ENCODE measurements at regions not wholly inside any gene's neighbourhood (a gene's known extent, or its start where the extent isn't known, plus 50 kb on each side); places are given as distances from the start of the nearest gene placed in this dataset.

GRCh38 chr9:81053298-81054025 lies 635.9 kb downstream of the TLE1 start:
- H3K27me3 ChIP-seq (ENCODE audit: control insufficient read depth in 1 of 2, insufficient read depth in 2 of 2, low read length in 2 of 2) = no peaks in the 10 kb centered on the region
- H3K27ac ChIP-seq (ENCODE audit: low read depth in 1 of 2, low read length in 2 of 2) = no peak overlapping the region
- H3K4me1 ChIP-seq (ENCODE audit: insufficient read depth, low read length) = no peaks in the 10 kb centered on the region
- DNase-seq (no peak), ATAC-seq (ENCODE audit: poor library complexity) (no peak)
- H3K4me1 Mint-ChIP-seq (ENCODE audit: low read depth) = no peaks in the 10 kb centered on the region
- TF ChIP-seq CTCF (IDR thresholded peaks at IDR 0.05) = no peak
- peaks cover 3 to 5% of the 10 kb centered on the region in 2 experiments for H3K9me3 ChIP-seq (ENCODE audit: control insufficient read depth in 1 of 2, insufficient read depth in 1 of 2, low read length in 2 of 2)
- ChIA-PET POLR2A (no interaction called here), CTCF (no interaction called here)
- no peaks in the 10 kb centered on the region for H3K36me3 ChIP-seq (ENCODE audit: insufficient read depth, low read length)
- no peak overlapping the region for H3K4me3 Mint-ChIP-seq
- no peaks in the 10 kb centered on the region for H3K27me3 Mint-ChIP-seq
- no peak overlapping the region for H3K4me3 ChIP-seq (ENCODE audit: low read length)
- no peaks in the 10 kb centered on the region for H3K9me3 Mint-ChIP-seq
- intact Hi-C loops (cut with DNase I, micrococcal nuclease) = no loop called here
- no peaks in the 10 kb centered on the region for H3K36me3 Mint-ChIP-seq (ENCODE audit: low read depth)
- no peak overlapping the region for H3K27ac Mint-ChIP-seq

GRCh38 chr9:81052846-81053245 lies 636.5 kb downstream of the TLE1 start:
- TF ChIP-seq CTCF (IDR thresholded peaks at IDR 0.05) = no peak
- ATAC-seq (ENCODE audit: poor library complexity) (no peak), DNase-seq (no peak)
- Histone ChIP-seq H3K9me3 (ENCODE audit: control insufficient read depth in 1 of 2, insufficient read depth in 1 of 2, low read length in 2 of 2) (peaks cover 3 to 5% of the 10 kb centered on the region in 2 experiments), H3K4me1 (ENCODE audit: insufficient read depth, low read length) (no peaks in the 10 kb centered on the region), H3K4me3 (ENCODE audit: low read length) (no peak overlapping the region), H3K27ac (ENCODE audit: low read depth in 1 of 2, low read length in 2 of 2) (no peak overlapping the region), H3K27me3 (ENCODE audit: control insufficient read depth in 1 of 2, insufficient read depth in 2 of 2, low read length in 2 of 2) (no peaks in the 10 kb centered on the region), H3K36me3 (ENCODE audit: insufficient read depth, low read length) (no peaks in the 10 kb centered on the region)
- H3K4me1 Mint-ChIP-seq (ENCODE audit: low read depth) = no peaks in the 10 kb centered on the region
- POLR2A ChIA-PET = no interaction called here
- H3K27ac Mint-ChIP-seq = no peak overlapping the region
- H3K9me3 Mint-ChIP-seq = no peaks in the 10 kb centered on the region
- intact Hi-C loops (cut with DNase I, micrococcal nuclease) = no loop called here
- no peaks in the 10 kb centered on the region for H3K36me3 Mint-ChIP-seq (ENCODE audit: low read depth)
- no peaks in the 10 kb centered on the region for H3K27me3 Mint-ChIP-seq
- no peak overlapping the region for H3K4me3 Mint-ChIP-seq
- CTCF ChIA-PET = no interaction called here

GRCh38 chr9:81047280-81047679 lies 642.1 kb downstream of the TLE1 start:
- Mint-ChIP-seq H3K4me3 (no peak overlapping the region), H3K27me3 (no peaks in the 10 kb centered on the region), H3K27ac (no peak overlapping the region), H3K9me3 (no peaks in the 10 kb centered on the region), H3K36me3 (ENCODE audit: low read depth) (no peaks in the 10 kb centered on the region), H3K4me1 (ENCODE audit: low read depth) (no peaks in the 10 kb centered on the region)
- Histone ChIP-seq H3K4me3 (ENCODE audit: low read length) (no peak overlapping the region), H3K4me1 (ENCODE audit: insufficient read depth, low read length) (no peaks in the 10 kb centered on the region), H3K36me3 (ENCODE audit: insufficient read depth, low read length) (no peaks in the 10 kb centered on the region), H3K9me3 (ENCODE audit: control insufficient read depth in 1 of 2, insufficient read depth in 1 of 2, low read length in 2 of 2) (peaks cover 0 to 5% of the 10 kb centered on the region in 2 experiments), H3K27me3 (ENCODE audit: control insufficient read depth in 1 of 2, insufficient read depth in 2 of 2, low read length in 2 of 2) (no peaks in the 10 kb centered on the region), H3K27ac (ENCODE audit: low read depth in 1 of 2, low read length in 2 of 2) (no peak overlapping the region)
- no peak for TF ChIP-seq CTCF (IDR thresholded peaks at IDR 0.05)
- CTCF ChIA-PET = no interaction called here
- no peak for DNase-seq
- ATAC-seq (ENCODE audit: poor library complexity) = no peak
- POLR2A ChIA-PET = no interaction called here
- intact Hi-C loops (cut with DNase I, micrococcal nuclease) = no loop called here

All from CD4-positive, alpha-beta T cell (primary cell).